ELF-1 (cell line): ENCODE measurements at regions not wholly inside any gene's neighbourhood (a gene's known extent, or its start where the extent isn't known, plus 50 kb on each side); places are given as distances from the start of the nearest gene placed in this dataset.

Experiments used
- DNase-seq: peaks from one replicate; pipeline ENCODE4 v3.0.0-alpha.2; 2016; ENCODE audit warnings: low read depth, low spot score

DNA sequence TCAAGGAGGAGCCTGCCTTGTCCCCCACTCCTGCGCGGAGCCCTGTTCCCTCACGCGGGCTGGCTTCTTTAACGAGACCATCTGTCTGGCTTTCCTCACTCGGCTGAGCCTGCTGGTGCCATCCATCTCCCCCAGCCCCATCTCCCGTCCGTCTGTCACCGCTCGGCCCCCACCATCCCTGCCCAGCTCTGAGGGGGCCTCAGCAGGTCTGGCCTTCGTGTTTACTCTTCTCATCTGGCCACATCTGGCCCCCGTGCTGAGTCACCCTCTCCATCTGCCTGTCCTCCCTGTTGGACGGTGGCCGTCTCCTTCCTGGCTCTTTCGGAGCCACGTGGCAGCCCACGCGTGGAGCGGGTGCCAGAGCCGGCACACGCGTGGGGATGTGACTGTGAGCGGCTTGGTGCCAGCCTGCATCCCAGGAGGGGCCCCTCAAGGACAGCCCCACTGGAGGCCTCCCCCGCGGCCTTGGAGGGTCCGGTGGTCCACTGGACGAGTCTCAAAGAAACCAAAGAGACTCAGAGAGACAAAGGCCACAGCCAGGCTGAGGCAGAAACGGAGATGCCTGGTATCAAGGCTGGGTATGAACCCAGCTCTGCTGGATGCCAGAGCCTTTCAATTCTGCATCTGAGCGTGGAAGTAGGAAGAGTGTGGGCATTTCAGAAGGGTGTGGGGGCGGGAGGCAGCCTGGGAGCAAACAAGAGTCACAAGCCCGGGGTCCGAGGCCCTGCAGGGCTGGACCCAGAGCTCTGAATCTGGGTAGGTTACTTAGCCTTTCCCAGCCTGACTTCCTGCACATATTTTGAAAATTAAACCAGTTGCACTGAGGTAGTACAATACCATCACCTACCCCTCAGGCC, 76.7 kb upstream of the UNC5A start:
- peak; percentile 0 for DNase-seq

GRCh38 chr5:176734756-176735342, 75.5 kb upstream of the UNC5A start:
- no peak for DNase-seq

- DNase-seq = no peak
Measured at GRCh38 chr5:176735383-176736265, 74.7 kb upstream of the UNC5A start.

- DNase-seq = no peak
Measured at GRCh38 chr5:176736301-176736930, 73.9 kb upstream of the UNC5A start.

DNA sequence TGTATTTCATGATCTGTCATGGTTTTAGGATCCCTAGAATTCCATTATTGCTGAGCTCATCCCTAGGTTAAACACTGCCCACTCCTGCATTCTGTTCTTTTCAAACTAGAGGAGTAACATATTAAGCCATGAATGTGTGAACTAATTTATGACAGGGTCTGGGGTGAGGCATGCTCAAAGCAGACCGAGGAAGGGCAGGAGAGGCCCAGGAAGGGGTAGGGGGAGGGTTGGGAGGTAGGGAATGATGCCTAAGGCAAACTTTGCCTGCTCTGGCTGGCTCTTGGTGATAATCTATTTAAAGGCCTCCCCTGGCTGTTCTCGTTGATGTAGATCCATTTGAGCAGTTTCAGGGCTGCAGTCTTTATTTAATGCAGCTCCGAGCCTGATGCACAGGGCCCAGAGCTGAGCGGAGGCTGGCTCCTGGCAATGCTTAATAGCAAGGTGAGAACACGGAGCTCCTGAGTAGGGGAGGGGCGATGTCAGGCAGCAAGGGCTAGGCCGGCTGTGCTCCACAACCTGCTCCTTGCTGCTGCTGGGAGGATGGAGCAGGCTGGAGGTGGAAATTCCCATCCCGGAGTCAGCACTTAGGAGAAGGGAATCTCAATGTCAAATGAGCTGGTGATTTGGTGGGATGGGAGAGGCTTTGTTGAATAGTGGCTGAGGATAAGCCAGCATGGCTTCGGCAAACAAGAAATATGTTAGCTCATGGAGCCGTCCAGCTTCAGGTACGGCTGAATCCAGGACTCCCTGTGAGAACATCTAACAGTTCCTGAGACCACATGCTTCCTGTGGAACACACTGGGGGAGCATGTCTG, 73.2 kb upstream of the UNC5A start:
- peak; percentile 82 for DNase-seq

DNA sequence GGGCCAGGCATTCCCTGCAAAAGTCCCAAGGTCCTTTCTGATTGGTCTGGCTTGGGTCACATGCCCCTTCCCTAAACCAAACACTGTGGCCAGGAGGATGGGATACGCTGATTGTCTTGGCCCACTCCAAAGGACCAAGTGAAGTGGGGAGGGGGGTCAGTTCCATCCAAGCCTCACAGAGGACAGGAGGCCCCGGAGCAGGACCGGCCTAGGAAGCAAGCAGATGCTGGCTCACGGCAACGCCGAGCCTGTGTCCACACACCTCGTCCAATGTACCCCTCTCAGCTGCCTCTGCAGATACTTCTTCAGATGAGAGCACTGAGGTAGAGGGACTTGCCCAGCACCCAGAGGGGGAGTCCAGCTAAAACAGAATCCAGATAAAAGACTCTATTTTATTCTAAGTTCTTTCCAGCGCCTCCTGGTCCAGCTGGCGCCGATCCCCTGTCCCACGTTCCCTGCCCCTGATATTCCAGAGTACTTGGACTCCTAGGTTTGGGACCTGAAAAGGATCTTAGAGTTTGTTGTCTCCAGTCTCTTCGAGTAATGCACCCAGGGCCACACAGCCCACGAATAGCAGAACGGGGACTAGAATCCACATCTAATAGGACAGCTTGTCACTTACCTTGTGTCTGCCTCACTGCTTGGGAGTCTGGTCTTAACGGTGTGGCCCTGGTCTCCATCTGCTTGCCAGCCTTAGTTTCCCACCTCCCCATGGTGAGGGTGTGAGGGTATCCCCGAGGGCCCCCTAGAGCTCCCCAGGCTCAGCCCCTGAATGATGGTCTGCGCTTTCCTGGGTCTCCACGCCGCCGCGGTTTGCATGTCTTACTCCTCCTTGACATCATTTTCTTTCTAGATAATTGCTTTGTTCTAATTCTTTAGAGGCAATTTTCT, 72.4 kb upstream of the UNC5A start:
- DNase-seq = no peak

- DNase-seq = no peak
Measured at GRCh38 chr5:176738637-176739250, 71.6 kb upstream of the UNC5A start.

DNA sequence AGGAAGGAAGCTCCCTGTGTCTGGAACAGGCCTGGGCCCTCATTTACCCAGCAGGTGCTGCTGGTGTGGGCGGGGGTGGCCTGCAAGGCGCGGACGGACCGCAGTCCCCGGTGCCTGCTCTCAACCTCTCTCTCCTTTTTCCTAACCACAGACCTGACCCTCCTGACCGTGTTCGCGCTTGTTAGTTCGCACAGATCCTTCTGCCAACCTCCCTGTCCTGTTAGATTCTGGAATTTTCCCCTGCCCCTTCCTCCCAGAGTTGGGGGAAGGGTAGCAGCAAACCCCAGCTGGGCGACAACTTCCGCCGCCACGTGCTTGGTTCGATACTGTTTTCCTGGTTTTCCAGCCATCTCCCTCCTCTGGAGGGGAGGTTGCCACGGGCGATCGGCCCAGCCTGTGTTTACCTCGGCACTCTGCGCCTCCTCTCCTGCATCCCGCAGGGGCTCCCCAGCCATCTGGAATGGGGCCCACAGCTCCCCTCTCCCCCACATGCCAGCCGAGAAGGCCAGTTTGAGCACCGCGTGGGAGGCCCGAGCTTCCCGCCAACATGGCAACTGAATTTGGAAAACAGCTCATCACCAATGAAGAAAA, 70.8 kb upstream of the UNC5A start:
- no peak for DNase-seq

- DNase-seq = peak; percentile 10
Measured at GRCh38 chr5:176740131-176740701, 70.1 kb upstream of the UNC5A start.

DNA sequence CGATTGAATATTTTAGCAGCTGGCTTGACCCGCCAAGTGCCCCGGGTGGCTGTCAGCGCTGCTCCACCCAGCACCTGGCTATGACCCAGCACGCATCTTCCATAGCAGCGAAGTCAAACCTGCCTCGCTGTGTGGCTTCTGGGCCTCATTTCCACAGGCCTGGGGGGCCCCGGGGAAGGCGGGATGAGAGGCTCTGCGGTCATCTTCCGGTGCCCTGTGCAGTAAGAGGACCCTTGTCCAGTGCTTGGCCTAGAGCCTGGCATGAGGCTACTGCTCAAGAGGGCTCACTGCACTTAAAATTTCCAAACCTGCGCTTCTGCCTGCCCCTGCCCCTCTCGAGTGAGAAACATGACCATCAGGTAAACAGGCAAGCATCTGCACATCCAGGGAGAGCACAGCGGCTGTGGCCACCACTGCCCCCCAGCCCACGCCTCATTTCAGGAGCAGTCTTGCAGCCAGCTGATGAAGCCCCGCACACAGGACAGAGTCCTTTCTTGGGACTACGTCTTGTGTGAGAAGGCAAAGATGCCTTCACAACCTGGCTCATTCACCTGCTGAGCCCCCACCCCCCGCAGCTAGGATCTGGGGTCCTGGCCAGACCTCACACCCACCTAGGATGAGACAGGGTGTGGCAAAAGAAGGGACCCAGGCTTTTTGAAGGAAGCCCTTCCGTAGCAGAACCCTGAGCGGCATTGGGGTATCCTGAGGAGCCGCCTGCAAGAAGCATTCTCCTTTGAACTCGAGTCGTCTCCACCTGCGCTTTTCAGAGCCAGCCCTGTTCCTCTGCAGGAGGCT, 69.5 kb upstream of the UNC5A start:
- DNase-seq = no peak

DNA sequence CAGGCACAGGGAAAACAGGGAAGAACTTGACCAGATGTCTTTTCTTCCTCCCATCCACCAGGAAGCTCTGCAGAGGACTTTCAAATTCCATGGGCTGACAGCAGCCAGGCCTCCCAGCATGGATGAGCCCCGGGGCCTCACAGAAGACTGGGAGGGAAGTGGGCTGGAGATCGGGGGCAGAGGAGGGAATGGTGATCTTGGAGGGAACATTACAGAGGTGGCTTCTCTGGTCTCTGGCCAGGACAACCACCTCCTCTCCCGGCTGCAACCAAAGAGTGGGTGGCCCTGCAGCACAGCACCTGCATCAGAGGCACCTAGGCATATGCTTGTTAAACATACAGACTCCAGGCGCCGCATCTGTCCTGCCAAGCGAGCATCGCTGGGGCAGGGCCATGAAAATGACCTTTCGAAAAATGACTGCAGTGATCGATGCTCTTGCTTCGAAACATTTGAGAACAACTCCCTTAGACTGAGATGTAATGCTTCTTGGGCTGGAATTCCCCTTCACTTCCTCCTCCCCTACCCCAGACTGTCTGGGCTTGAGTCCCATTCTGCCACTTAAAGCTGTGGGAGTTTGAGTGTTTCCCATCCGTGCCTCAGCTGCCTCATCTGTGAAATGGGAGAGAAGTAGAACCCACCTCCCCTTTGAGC, 68.7 kb upstream of the UNC5A start:
- no peak for DNase-seq

DNA sequence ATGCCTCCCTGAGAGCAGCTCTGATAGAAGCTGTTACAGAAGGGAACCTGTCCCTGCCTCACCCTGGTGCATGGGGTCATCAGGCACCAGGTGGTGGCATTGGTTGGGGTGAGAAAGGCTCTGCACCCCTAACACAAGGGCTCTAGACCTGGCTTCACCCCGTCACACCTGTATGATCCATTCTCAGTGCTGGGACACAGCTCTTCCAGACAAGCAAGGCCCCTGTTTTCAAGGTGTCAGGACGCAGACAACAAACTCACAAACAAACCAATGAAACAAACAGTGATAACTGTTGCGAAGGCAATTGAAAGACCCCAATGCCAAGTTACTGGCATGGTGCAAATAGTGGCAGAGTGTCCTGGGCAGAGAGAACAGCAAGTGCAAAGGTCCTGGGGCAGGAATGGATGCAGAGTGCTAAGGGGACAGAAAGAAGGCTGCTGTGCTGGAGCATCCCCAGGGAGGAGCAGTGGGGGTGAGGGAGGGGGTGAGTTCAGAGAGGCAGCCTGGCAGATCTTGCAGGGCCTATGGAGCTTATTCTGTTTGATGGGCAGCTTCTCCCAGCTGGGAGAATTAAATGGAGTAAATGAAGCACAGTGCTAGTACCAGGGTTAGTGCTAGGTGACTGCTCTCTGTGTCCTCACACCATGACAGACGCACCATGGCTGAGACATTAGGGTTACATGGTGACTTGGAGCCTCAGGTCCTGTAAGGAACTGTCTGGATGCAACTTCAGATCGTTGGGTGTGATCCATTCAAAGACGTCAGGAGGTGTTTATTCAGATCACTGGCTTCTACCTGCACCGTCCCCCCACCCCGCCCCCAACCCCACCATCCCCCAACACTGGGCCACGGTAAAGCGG, 67.9 kb upstream of the UNC5A start:
- DNase-seq = no peak

DNA sequence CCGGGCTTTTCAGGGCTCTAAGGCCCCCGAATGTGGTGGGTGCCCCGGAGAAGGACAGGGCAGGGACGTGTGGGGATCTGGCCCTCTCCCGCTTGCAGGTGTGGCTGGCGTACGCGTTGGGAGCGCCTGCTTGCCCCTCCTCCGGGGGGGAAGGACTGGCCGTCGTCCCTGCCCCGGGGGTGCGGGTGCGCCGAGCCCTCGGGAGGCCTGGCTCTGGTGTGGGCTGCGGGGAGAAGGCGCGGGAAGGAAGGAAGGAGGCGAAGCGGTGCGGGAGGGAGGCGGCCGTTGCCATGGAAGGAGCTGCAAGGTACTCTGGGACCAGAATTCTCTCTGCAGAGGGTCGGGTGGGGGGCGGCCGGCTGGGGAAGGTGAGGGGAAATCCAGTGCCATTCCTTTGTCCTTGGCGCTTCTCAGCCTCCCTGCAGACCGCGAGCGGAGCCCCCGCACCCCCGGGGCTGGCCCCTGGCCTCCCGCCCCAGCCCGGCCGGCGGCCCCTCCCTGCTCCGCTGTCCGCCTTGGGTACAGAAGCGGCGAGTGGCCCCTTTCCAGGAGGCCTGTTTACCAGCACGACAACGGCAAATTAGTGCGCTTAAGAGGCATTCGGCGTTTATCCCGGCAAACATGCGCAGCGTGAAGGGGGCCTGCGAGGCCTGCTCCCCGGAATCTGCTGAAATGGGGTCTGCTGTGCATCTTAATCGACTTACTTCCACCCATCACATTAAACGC, 67.1 kb upstream of the UNC5A start:
- no peak for DNase-seq

DNA sequence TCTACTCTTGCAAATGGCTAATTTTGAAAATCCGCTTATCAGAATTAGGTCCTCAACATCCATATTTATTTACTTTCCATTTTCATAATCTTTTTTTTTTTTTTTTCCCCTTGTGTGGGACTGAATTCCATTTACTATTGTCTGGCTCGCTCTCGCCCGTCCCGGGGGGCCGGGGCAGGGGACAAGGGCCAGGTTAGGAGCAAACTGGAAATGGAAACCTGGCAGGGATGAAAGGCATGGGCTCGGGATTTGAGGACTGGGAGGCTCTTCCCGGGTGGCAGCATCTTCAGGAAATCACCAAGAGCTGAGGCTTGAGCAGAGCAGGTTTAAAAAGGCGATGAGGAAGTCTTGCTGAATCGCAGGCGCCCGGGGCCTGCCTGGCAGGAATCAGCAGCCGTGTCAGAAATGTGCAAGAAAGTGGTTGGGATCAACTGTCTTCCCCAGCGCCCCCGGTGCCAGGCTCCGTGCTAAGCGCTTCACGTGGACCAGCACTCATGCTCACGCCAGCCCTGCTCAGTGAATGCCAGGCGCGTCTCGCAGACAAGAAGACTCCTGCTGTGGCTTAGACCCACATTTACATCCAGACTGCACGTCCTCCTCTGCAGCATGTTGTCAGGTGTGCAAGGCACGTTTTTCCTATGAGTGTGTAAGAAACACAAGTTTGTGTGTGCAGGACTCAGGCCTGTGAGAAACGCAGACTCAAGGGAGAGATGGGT, 66.3 kb upstream of the UNC5A start:
- DNase-seq = no peak

DNA sequence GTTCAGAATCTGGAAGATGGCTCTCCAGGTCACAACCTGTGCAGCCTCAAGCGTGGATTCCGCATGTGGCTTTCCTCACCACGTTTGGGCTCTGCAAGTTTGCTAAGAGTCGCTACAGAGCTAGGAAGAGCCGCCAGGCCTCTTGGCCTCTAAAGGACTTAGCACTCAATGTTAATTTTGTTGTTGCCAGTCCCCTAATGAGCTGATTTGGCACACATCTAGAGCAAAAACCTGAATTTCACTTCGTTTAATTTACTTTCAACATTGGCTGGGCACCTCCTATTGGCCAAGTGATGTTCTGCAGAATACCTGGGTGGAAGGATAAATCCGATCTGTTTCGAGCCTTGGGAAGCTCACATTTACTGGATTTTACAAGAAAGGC, 65.8 kb upstream of the UNC5A start:
- no peak for DNase-seq
